Testis (tissue), 2 donors: ENCODE measurements at regions not wholly inside any gene's neighbourhood (a gene's known extent, or its start where the extent isn't known, plus 50 kb on each side); places are given as distances from the start of the nearest gene placed in this dataset.

Source experiments
- DNase-seq: peaks from one replicate; pipeline ENCODE4 v3.0.0-alpha.2; 2019
- H3K27ac ChIP-seq, 2 donors: fragments of 200-600 bp; sonication (generic); one replicate each; pipeline ENCODE4 v1.5.1; 2019
- H3K27me3 ChIP-seq: fragments of 200-600 bp; sonication (generic); one replicate; pipeline ENCODE4 v1.5.1; 2019
- H3K36me3 ChIP-seq: fragments of 200-600 bp; sonication (generic); one replicate; pipeline ENCODE4 v1.5.1; 2017; ENCODE audit warnings: low read depth; ENCODE audit errors: missing control alignments
- H3K4me1 ChIP-seq: fragments of 200-600 bp; sonication (generic); one replicate; pipeline ENCODE4 v1.5.1; 2019
- H3K4me3 ChIP-seq, 2 donors: fragments of 200-600 bp; sonication (generic); one replicate each; pipeline ENCODE4 v1.5.1; 2017 to 2019
- H3K9me3 ChIP-seq: fragments of 200-600 bp; sonication (generic); one replicate; pipeline ENCODE4 v1.5.1; 2017
- POLR2A ChIP-seq: fragments of 450-650 bp; IDR thresholded peaks from one replicate; pipeline ENCODE4 v1.6.1; 2017; ENCODE audit warnings: antibody characterized with exemption, mild to moderate bottlenecking, moderate library complexity
- WGBS, 2 donors: methylation state at CpG; one replicate each; pipeline ENCODE4 v1.1.5; 2018; 5-methylcytosine and 5-hydroxymethylcytosine counted together
- intact Hi-C: fragments of 100-400 bp; cut with DNase I; formaldehyde crosslinking; loops from one replicate; pipeline ENCODE4 v1.15.1; 2023; ENCODE audit warnings: low total_unique reads
- TF ChIP-seq, protein P1 (sequence below), 3 experiments: fragments of 450-650 bp in 2 of 3; fragments of 200-600 bp in 1 of 3; sonication (generic) in 1 of 3; IDR thresholded peaks; one replicate each; pipeline ENCODE4 v1.5.1; 2016 to 2019; ENCODE audit warnings: antibody characterized with exemption in 3 of 3, mild to moderate bottlenecking in 2 of 3, moderate library complexity in 1 of 3

DNA sequence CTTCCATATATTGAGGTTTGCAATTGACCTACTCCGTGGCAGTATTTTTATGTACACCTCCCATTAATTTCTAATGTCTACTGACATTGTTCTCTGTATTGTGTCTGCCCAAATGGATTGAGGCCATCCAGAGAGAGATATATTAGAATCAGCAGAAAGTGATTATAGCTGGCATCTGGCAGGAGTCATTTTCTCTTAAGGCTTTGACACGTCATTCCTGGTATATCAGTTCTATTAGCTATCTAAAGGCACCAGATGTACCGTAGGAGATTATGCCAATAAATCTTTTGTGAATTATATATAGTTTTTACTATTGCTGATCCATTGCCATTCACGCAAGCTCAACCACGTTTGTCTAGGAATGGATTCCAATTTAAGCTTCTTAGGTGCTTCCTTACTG is 1026.4 kb upstream of the IGFBP7 start:
- no peak for TF ChIP-seq POLR2A
- TF ChIP-seq, protein P1, sequence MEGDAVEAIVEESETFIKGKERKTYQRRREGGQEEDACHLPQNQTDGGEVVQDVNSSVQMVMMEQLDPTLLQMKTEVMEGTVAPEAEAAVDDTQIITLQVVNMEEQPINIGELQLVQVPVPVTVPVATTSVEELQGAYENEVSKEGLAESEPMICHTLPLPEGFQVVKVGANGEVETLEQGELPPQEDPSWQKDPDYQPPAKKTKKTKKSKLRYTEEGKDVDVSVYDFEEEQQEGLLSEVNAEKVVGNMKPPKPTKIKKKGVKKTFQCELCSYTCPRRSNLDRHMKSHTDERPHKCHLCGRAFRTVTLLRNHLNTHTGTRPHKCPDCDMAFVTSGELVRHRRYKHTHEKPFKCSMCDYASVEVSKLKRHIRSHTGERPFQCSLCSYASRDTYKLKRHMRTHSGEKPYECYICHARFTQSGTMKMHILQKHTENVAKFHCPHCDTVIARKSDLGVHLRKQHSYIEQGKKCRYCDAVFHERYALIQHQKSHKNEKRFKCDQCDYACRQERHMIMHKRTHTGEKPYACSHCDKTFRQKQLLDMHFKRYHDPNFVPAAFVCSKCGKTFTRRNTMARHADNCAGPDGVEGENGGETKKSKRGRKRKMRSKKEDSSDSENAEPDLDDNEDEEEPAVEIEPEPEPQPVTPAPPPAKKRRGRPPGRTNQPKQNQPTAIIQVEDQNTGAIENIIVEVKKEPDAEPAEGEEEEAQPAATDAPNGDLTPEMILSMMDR (IDR thresholded peaks at IDR 0.05): no peak
- Histone ChIP-seq H3K9me3 (no peaks in the 10 kb centered on the region), H3K36me3 (no peaks in the 10 kb centered on the region), H3K27ac (no peak overlapping the region), H3K4me3 (no peak overlapping the region), H3K27me3 (no peaks in the 10 kb centered on the region), H3K4me1 (no peaks in the 10 kb centered on the region)
- WGBS, 2 donors: 79 to 83% methylated on average over 5 of the region's 5 CpGs
- intact Hi-C loops: no loop called here
- no peak for DNase-seq

- no peaks in the 10 kb centered on the region for H3K36me3 ChIP-seq
Measured at GRCh38 chr4:58127680-58128079, 1017.5 kb upstream of the IGFBP7 start.

GRCh38 chr4:58119298-58119697 is 1009.1 kb upstream of the IGFBP7 start:
- Histone ChIP-seq H3K4me1 (no peaks in the 10 kb centered on the region), H3K4me3 (no peak overlapping the region), H3K36me3 (no peaks in the 10 kb centered on the region), H3K9me3 (no peaks in the 10 kb centered on the region), H3K27ac (no peak overlapping the region), H3K27me3 (no peaks in the 10 kb centered on the region)
- no peak for TF ChIP-seq POLR2A
- TF ChIP-seq, protein P1 (IDR thresholded peaks at IDR 0.05): no peak
- DNase-seq: no peak
- WGBS, 2 donors: 80 to 94% methylated on average over 3 of the region's 3 CpGs
- intact Hi-C loops: no loop called here

More at GRCh38 chr4:58127680-58128079, 1017.5 kb upstream of the IGFBP7 start:
- 89 to 93% methylated on average over 1 of the region's 1 CpG for WGBS, 2 donors
- H3K9me3 ChIP-seq: no peaks in the 10 kb centered on the region
- DNase-seq: no peak
- H3K4me3 ChIP-seq: no peak overlapping the region
- H3K27ac ChIP-seq: no peak overlapping the region
- TF ChIP-seq, protein P1 (IDR thresholded peaks at IDR 0.05): no peak
- TF ChIP-seq POLR2A: no peak
- no peaks in the 10 kb centered on the region for H3K27me3 ChIP-seq
- intact Hi-C loops: no loop called here
- no peaks in the 10 kb centered on the region for H3K4me1 ChIP-seq

DNA sequence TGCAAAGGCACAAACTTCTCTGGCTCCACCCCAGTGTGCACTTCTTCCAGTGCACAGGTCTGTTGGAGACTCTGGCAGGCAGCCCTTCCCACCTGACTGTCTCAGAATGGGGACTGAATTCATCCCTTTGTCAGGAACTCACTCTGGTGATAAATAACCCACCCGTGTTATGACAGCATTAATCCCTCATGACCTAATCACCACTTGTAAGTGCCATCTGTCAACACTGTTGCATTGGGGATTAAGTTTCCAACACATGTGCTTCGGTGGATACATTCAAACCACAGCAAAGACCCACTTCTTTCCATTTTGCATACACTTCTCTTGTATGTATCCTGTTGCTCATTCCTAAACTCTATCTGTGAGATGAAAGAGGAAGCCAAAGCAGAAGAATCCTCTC is 1002.9 kb upstream of the IGFBP7 start:
- Histone ChIP-seq H3K4me3 (no peak overlapping the region), H3K9me3 (no peaks in the 10 kb centered on the region), H3K27ac (no peak overlapping the region), H3K27me3 (no peaks in the 10 kb centered on the region), H3K36me3 (no peaks in the 10 kb centered on the region), H3K4me1 (peaks cover 6% of the 10 kb centered on the region)
- DNase-seq: no peak
- TF ChIP-seq, protein P1 (IDR thresholded peaks at IDR 0.05): no peak
- no peak for TF ChIP-seq POLR2A
- intact Hi-C loops: no loop called here
- 64 to 84% methylated on average over 2 of the region's 2 CpGs for WGBS, 2 donors

- Histone ChIP-seq H3K4me1 (peaks cover 6% of the 10 kb centered on the region), H3K27me3 (no peaks in the 10 kb centered on the region), H3K27ac (no peak overlapping the region), H3K36me3 (no peaks in the 10 kb centered on the region), H3K4me3 (no peak overlapping the region), H3K9me3 (no peaks in the 10 kb centered on the region)
- intact Hi-C loops: no loop called here
- TF ChIP-seq, protein P1 (IDR thresholded peaks at IDR 0.05): no peak
- no peak for TF ChIP-seq POLR2A
- DNase-seq: no peak
- 60 to 71% methylated on average over 2 of the region's 2 CpGs for WGBS, 2 donors
Measured at GRCh38 chr4:58111818-58112217, 1001.6 kb upstream of the IGFBP7 start.
